Mammary epithelial cell (primary cell): ENCODE measurements at regions not wholly inside any gene's neighbourhood (a gene's known extent, or its start where the extent isn't known, plus 50 kb on each side); places are given as distances from the start of the nearest gene placed in this dataset.

ENCODE experiments used
- EZH2 ChIP-seq: IDR thresholded peaks from 2 replicates; pipeline ENCODE4 v1.6.1; 2012; ENCODE audit warnings: low read length, inconsistent platforms, borderline replicate concordance
- TF ChIP-seq, protein P1 (sequence below), 2 donors: IDR thresholded peaks in 1 of 2; conservative IDR thresholded peaks in 1 of 2; 2 replicates each; pipeline ENCODE4 v1.5.1; 2011 to 2012; ENCODE audit warnings: inconsistent platforms in 2 of 2, low read length in 2 of 2, mild to moderate bottlenecking in 2 of 2, control low read depth in 1 of 2, low read depth in 1 of 2; ENCODE audit not compliant: insufficient read depth in 1 of 2; ENCODE audit errors: extremely low read depth in 1 of 2

DNA sequence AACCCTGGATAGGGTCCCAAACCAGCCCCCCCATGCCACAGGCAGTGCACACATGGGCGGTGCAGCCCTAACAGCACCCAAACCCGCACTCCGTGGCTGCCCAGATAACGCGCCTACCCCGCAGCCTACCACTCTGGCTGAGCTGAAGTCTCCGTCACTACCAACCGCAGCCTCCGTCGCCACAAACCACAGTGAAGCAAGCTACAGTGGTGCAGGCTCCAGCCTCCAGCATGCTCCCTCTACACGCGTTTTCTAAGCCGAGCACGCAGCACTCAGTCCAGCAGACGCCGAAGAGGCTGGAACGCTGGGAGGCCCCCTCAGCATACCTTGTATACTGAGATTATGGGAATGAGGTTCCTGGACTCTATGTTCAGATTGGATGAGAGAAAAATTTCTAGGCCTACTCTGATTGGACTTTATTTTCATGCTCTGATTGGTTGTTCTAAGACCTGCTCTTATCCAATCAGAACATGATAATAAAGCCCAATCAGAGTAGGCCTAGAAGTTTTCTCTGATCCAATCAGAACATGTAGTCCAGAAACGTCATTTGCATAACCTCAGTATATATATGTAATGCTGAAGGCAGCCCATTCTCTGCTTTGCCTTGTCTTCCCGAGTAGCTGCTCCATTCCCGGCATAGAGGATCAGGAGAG lies 56.7 kb upstream of the C1QTNF9B start:
- TF ChIP-seq, protein P1, sequence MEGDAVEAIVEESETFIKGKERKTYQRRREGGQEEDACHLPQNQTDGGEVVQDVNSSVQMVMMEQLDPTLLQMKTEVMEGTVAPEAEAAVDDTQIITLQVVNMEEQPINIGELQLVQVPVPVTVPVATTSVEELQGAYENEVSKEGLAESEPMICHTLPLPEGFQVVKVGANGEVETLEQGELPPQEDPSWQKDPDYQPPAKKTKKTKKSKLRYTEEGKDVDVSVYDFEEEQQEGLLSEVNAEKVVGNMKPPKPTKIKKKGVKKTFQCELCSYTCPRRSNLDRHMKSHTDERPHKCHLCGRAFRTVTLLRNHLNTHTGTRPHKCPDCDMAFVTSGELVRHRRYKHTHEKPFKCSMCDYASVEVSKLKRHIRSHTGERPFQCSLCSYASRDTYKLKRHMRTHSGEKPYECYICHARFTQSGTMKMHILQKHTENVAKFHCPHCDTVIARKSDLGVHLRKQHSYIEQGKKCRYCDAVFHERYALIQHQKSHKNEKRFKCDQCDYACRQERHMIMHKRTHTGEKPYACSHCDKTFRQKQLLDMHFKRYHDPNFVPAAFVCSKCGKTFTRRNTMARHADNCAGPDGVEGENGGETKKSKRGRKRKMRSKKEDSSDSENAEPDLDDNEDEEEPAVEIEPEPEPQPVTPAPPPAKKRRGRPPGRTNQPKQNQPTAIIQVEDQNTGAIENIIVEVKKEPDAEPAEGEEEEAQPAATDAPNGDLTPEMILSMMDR (conservative IDR thresholded peaks at IDR 0.05 in 1 of 2, IDR thresholded peaks at IDR 0.05 in 1 of 2; ENCODE audit: extremely low read depth in 1 of 2, insufficient read depth in 1 of 2, low read depth in 1 of 2, low read length in 2 of 2), result no peak
- no peak for TF ChIP-seq EZH2
